ENCODE measurements at regions not wholly inside any gene's neighbourhood (a gene's known extent, or its start where the extent isn't known, plus 50 kb on each side); places are given as distances from the start of the nearest gene placed in this dataset.

GRCh38 chr14:65198346-65198745 is 96.0 kb upstream of the MAX start:
- TF ChIP-seq, protein P1, sequence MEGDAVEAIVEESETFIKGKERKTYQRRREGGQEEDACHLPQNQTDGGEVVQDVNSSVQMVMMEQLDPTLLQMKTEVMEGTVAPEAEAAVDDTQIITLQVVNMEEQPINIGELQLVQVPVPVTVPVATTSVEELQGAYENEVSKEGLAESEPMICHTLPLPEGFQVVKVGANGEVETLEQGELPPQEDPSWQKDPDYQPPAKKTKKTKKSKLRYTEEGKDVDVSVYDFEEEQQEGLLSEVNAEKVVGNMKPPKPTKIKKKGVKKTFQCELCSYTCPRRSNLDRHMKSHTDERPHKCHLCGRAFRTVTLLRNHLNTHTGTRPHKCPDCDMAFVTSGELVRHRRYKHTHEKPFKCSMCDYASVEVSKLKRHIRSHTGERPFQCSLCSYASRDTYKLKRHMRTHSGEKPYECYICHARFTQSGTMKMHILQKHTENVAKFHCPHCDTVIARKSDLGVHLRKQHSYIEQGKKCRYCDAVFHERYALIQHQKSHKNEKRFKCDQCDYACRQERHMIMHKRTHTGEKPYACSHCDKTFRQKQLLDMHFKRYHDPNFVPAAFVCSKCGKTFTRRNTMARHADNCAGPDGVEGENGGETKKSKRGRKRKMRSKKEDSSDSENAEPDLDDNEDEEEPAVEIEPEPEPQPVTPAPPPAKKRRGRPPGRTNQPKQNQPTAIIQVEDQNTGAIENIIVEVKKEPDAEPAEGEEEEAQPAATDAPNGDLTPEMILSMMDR (IDR thresholded peaks at IDR 0.05; ENCODE audit: insufficient read depth, low read length), result no peak
- TF ChIP-seq, protein P2, sequence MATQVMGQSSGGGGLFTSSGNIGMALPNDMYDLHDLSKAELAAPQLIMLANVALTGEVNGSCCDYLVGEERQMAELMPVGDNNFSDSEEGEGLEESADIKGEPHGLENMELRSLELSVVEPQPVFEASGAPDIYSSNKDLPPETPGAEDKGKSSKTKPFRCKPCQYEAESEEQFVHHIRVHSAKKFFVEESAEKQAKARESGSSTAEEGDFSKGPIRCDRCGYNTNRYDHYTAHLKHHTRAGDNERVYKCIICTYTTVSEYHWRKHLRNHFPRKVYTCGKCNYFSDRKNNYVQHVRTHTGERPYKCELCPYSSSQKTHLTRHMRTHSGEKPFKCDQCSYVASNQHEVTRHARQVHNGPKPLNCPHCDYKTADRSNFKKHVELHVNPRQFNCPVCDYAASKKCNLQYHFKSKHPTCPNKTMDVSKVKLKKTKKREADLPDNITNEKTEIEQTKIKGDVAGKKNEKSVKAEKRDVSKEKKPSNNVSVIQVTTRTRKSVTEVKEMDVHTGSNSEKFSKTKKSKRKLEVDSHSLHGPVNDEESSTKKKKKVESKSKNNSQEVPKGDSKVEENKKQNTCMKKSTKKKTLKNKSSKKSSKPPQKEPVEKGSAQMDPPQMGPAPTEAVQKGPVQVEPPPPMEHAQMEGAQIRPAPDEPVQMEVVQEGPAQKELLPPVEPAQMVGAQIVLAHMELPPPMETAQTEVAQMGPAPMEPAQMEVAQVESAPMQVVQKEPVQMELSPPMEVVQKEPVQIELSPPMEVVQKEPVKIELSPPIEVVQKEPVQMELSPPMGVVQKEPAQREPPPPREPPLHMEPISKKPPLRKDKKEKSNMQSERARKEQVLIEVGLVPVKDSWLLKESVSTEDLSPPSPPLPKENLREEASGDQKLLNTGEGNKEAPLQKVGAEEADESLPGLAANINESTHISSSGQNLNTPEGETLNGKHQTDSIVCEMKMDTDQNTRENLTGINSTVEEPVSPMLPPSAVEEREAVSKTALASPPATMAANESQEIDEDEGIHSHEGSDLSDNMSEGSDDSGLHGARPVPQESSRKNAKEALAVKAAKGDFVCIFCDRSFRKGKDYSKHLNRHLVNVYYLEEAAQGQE (IDR thresholded peaks at IDR 0.05; ENCODE audit: insufficient replicate concordance, low read depth), result no peak
- TF ChIP-seq GABPA (IDR thresholded peaks at IDR 0.05; ENCODE audit: low read depth) (no peak), POLR2AphosphoS5 (IDR thresholded peaks at IDR 0.05; ENCODE audit: low read depth) (no peak)
- no peaks in the 10 kb centered on the region for H3K27me3 ChIP-seq (ENCODE audit: insufficient read depth, poor library complexity, severe bottlenecking)
- no peak for DNase-seq (ENCODE audit: low read depth in 1 of 2, low spot score in 1 of 2)

DNA sequence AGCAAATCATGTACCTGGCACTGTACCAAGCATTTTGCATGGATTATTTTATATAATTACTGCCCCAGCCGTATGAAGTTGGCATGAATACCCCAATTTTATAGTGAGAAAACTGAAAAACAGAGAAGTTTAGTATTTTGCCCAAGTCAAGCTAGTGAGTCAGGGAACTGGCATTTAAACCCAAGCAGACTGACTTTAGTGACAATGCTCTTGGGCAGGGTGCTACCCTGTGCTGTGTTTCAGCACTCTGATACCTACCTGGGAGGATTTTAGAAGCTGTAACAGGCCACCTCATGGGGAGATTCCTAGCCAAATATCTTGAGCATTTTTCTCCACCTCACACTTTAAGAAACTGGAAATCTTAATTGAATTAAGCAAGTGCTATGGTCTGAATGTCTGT is 98.1 kb upstream of the MAX start:
- H3K27me3 ChIP-seq (ENCODE audit: insufficient read depth, poor library complexity, severe bottlenecking), result no peaks in the 10 kb centered on the region
- TF ChIP-seq, protein P1 (IDR thresholded peaks at IDR 0.05; ENCODE audit: insufficient read depth, low read length), result no peak
- TF ChIP-seq, protein P2 (IDR thresholded peaks at IDR 0.05; ENCODE audit: insufficient replicate concordance, low read depth), result no peak
- TF ChIP-seq GABPA (IDR thresholded peaks at IDR 0.05; ENCODE audit: low read depth) (no peak), POLR2AphosphoS5 (IDR thresholded peaks at IDR 0.05; ENCODE audit: low read depth) (no peak), SPI1 (IDR thresholded peaks at IDR 0.05; ENCODE audit: borderline replicate concordance, low read depth) (no peak)
- H3K27ac ChIP-seq (replicated peaks), result no peak overlapping the region
- no peak for DNase-seq (ENCODE audit: low read depth in 1 of 2, low spot score in 1 of 2)
- no peak overlapping the region for H3K4me3 ChIP-seq (replicated peaks; ENCODE audit: insufficient read depth, low read length)

More at GRCh38 chr14:65198346-65198745, 96.0 kb upstream of the MAX start:
- H3K27ac ChIP-seq (replicated peaks), result no peak overlapping the region
- H3K4me3 ChIP-seq (replicated peaks; ENCODE audit: insufficient read depth, low read length), result no peak overlapping the region

- H3K27ac ChIP-seq (replicated peaks), result no peak overlapping the region
- TF ChIP-seq, protein P1 (IDR thresholded peaks at IDR 0.05; ENCODE audit: insufficient read depth, low read length), result no peak
- TF ChIP-seq POLR2AphosphoS5 (IDR thresholded peaks at IDR 0.05; ENCODE audit: low read depth) (no peak), SPI1 (IDR thresholded peaks at IDR 0.05; ENCODE audit: borderline replicate concordance, low read depth) (no peak), GABPA (IDR thresholded peaks at IDR 0.05; ENCODE audit: low read depth) (no peak)
- TF ChIP-seq, protein P2 (IDR thresholded peaks at IDR 0.05; ENCODE audit: insufficient replicate concordance, low read depth), result no peak
- H3K27me3 ChIP-seq (ENCODE audit: insufficient read depth, poor library complexity, severe bottlenecking), result no peaks in the 10 kb centered on the region
- DNase-seq (ENCODE audit: low read depth in 1 of 2, low spot score in 1 of 2), result no peak
- no peak overlapping the region for H3K4me3 ChIP-seq (replicated peaks; ENCODE audit: insufficient read depth, low read length)
These were observed 101.3 kb upstream of the MAX start for GRCh38 chr14:65203574-65203973.

Data from HL-60 (cell line).